Type B pancreatic cell (in vitro differentiated cells): ENCODE measurements at regions not wholly inside any gene's neighbourhood (a gene's known extent, or its start where the extent isn't known, plus 50 kb on each side); places are given as distances from the start of the nearest gene placed in this dataset.

Source experiments
- DNase-seq: peaks from one replicate; pipeline ENCODE4 v3.0.0; 2021; ENCODE audit warnings: mixed read lengths; ENCODE audit not compliant: unreplicated experiment; ENCODE audit errors: extremely low spot score
- H3K27ac Mint-ChIP-seq: 2 replicates; pipeline ENCODE4 v1.8.0; 2021; ENCODE audit warnings: mild to moderate bottlenecking, mixed read lengths
- H3K27me3 Mint-ChIP-seq: 2 replicates; pipeline ENCODE4 v1.8.0; 2021; ENCODE audit warnings: mixed read lengths
- H3K36me3 Mint-ChIP-seq: 2 replicates; pipeline ENCODE4 v1.8.0; 2021; ENCODE audit warnings: mixed read lengths
- H3K4me1 Mint-ChIP-seq: one replicate; pipeline ENCODE4 v1.8.0; 2021; ENCODE audit warnings: mixed read lengths; ENCODE audit not compliant: unreplicated experiment
- H3K4me3 Mint-ChIP-seq: 2 replicates; pipeline ENCODE4 v1.8.0; 2021; ENCODE audit warnings: mild to moderate bottlenecking, mixed read lengths
- H3K9me3 Mint-ChIP-seq: 2 replicates; pipeline ENCODE4 v1.8.0; 2021; ENCODE audit warnings: mixed read lengths
- TF ChIP-seq, protein P1 (sequence below): fragments of 200-600 bp; sonication (generic); conservative IDR thresholded peaks from 2 replicates; pipeline ENCODE4 v1.5.0; 2021; ENCODE audit warnings: antibody characterized with exemption, mild to moderate bottlenecking

DNA sequence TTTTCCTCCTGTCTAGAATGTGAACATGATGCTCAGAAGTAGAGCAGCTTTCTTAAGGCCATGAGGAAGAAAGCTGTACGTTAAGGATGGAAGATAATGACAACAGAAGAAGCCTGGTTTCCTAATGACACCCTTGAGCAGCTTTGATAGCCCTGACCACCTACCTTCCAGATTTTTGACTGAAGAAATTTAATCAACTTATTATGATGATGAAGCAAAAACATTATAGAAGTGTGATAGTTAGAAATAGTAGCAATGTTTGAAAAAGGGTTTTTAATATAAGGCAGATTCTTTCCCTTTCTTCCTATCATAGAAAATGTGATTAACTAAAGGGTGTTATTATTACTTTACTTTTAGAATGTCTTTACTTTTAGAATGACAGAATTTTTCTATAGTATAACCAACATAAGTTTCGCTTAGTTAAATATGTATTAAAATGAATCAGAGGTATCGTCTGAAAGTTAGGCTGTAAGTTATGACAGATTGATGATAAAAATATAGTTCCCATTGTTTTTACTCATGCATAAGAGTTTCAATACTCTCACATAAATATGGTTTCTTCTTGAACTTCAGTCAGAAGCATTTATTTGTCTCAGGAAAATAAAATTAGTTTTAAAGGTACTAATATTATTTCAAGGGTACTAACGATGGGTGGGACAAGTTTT, 50.1 kb upstream of the PPFIA2 start:
- DNase-seq, result no peak
- TF ChIP-seq, protein P1, sequence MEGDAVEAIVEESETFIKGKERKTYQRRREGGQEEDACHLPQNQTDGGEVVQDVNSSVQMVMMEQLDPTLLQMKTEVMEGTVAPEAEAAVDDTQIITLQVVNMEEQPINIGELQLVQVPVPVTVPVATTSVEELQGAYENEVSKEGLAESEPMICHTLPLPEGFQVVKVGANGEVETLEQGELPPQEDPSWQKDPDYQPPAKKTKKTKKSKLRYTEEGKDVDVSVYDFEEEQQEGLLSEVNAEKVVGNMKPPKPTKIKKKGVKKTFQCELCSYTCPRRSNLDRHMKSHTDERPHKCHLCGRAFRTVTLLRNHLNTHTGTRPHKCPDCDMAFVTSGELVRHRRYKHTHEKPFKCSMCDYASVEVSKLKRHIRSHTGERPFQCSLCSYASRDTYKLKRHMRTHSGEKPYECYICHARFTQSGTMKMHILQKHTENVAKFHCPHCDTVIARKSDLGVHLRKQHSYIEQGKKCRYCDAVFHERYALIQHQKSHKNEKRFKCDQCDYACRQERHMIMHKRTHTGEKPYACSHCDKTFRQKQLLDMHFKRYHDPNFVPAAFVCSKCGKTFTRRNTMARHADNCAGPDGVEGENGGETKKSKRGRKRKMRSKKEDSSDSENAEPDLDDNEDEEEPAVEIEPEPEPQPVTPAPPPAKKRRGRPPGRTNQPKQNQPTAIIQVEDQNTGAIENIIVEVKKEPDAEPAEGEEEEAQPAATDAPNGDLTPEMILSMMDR, result no peak
- peaks cover 3% of the 10 kb centered on the region for H3K27me3 Mint-ChIP-seq
- no peaks in the 10 kb centered on the region for H3K36me3 Mint-ChIP-seq
- H3K4me3 Mint-ChIP-seq, result no peak overlapping the region
- no peak overlapping the region for H3K27ac Mint-ChIP-seq
- no peaks in the 10 kb centered on the region for H3K9me3 Mint-ChIP-seq
- no peaks in the 10 kb centered on the region for H3K4me1 Mint-ChIP-seq
